ENCODE measurements at regions not wholly inside any gene's neighbourhood (a gene's known extent, or its start where the extent isn't known, plus 50 kb on each side); places are given as distances from the start of the nearest gene placed in this dataset.
A peak's percentile ranks its signal among the peaks of the same experiment; 100 is the strongest.

GRCh38 chrX:39816871-39817731, 280.7 kb downstream of the BCOR start:
- H3K27me3 ChIP-seq = no peaks in the 10 kb centered on the region
- no peak overlapping the region for H3K4me3 ChIP-seq (replicated peaks in 1 of 3)
- H3K36me3 ChIP-seq = no peaks in the 10 kb centered on the region
- H3K9me3 ChIP-seq = no peaks in the 10 kb centered on the region
- WGBS, 2 donors = 73 to 81% methylated on average over 14 to 15 of the region's 16 CpGs
- no peak overlapping the region for H3K27ac ChIP-seq
- peaks cover 0 to 16% of the 10 kb centered on the region in 2 donors for H3K4me1 ChIP-seq
- TF ChIP-seq CTCF (IDR thresholded peaks at IDR 0.05) = no peak
- no peak for TF ChIP-seq POLR2A (IDR thresholded peaks at IDR 0.05)
- intact Hi-C loops (cut with DNase I) = loop anchor here (10.0 kb wide), 2 partner anchors 338 to 448 kb away; no protein-coding TSS in a partner anchor
- DNase-seq = no peak

GRCh38 chrX:39817754-39818470, 279.8 kb downstream of the BCOR start:
- no peaks in the 10 kb centered on the region for H3K9me3 ChIP-seq
- peak; percentile 28 to 33 for DNase-seq
- H3K36me3 ChIP-seq = no peaks in the 10 kb centered on the region
- H3K27me3 ChIP-seq = no peaks in the 10 kb centered on the region
- no peak overlapping the region for H3K4me3 ChIP-seq (replicated peaks in 1 of 3)
- peak overlapping the region in 1 of 3 donors; percentile 24 for H3K27ac ChIP-seq
- intact Hi-C loops (cut with DNase I) = loop anchor here (10.0 kb wide), 2 partner anchors 337 to 447 kb away; no protein-coding TSS in a partner anchor
- peaks cover 0 to 16% of the 10 kb centered on the region in 2 donors for H3K4me1 ChIP-seq
- WGBS, 2 donors = 51 to 61% methylated on average over 9 to 10 of the region's 12 CpGs
- TF ChIP-seq POLR2A (IDR thresholded peaks at IDR 0.05) (no peak), CTCF (IDR thresholded peaks at IDR 0.05) (no peak)

- Histone ChIP-seq H3K4me3 (replicated peaks in 1 of 3) (no peak overlapping the region), H3K27me3 (no peaks in the 10 kb centered on the region), H3K27ac (no peak overlapping the region), H3K9me3 (no peaks in the 10 kb centered on the region), H3K36me3 (no peaks in the 10 kb centered on the region), H3K4me1 (peaks cover 0 to 16% of the 10 kb centered on the region in 2 donors)
- 81 to 100% methylated on average over 3 of the region's 7 CpGs for WGBS, 2 donors
- no peak for DNase-seq
- TF ChIP-seq CTCF (IDR thresholded peaks at IDR 0.05) (no peak), POLR2A (IDR thresholded peaks at IDR 0.05) (no peak)
- intact Hi-C loops (cut with DNase I) = loop anchor here (10.0 kb wide), 2 partner anchors 336 to 446 kb away; no protein-coding TSS in a partner anchor
These were observed 279.0 kb downstream of the BCOR start for GRCh38 chrX:39818750-39819149.

- TF ChIP-seq POLR2A (IDR thresholded peaks at IDR 0.05) (peak in 1 of 2 donors; percentile 38), CTCF (IDR thresholded peaks at IDR 0.05) (no peak)
- intact Hi-C loops (cut with DNase I) = loop anchor here (10.0 kb wide), 2 partner anchors 335 to 445 kb away; no protein-coding TSS in a partner anchor
- Histone ChIP-seq H3K36me3 (no peaks in the 10 kb centered on the region), H3K27me3 (no peaks in the 10 kb centered on the region), H3K4me1 (peaks cover 0 to 7% of the 10 kb centered on the region in 2 donors), H3K9me3 (no peaks in the 10 kb centered on the region), H3K27ac (peak overlapping the region; percentile 19 to 68 (median 40)), H3K4me3 (replicated peaks in 1 of 3) (no peak overlapping the region)
- DNase-seq = peak; percentile 49 to 52
- WGBS, 2 donors = 38 to 46% methylated on average over 13 to 16 of the region's 34 CpGs
These were observed 277.6 kb downstream of the BCOR start for GRCh38 chrX:39819921-39820849.

Measured in thyroid gland (tissue), 4 donors.